Aorta (tissue), 5 donors: ENCODE measurements at regions not wholly inside any gene's neighbourhood (a gene's known extent, or its start where the extent isn't known, plus 50 kb on each side); places are given as distances from the start of the nearest gene placed in this dataset.

Source experiments
- ATAC-seq: fragments of 200-7000 bp; cut with Tn5 transposase; one replicate; pipeline ENCODE4 v1.9.1; 2022; ENCODE audit warnings: moderate library complexity; ENCODE audit not compliant: low FRiP score
- DNase-seq, 2 donors: peaks; one replicate each; pipeline ENCODE4 v3.0.0-alpha.2; 2020
- H3K27ac ChIP-seq, 2 donors: one replicate each; pipeline ENCODE4 v1.5.1; 2013; ENCODE audit warnings: low read length in 2 of 2, mild to moderate bottlenecking in 2 of 2, moderate library complexity in 2 of 2, control low read depth in 1 of 2, inconsistent platforms in 1 of 2, low read depth in 1 of 2
- H3K27me3 ChIP-seq, 2 donors: one replicate each; pipeline ENCODE4 v1.6.1; 2013; ENCODE audit warnings: control low read depth in 1 of 2, low read length in 1 of 2, mild to moderate bottlenecking in 1 of 2, moderate library complexity in 1 of 2; ENCODE audit not compliant: insufficient read depth in 2 of 2, control insufficient read depth in 1 of 2
- H3K36me3 ChIP-seq, 2 donors: one replicate each; pipeline ENCODE4 v1.6.1; 2013; ENCODE audit warnings: control low read depth in 1 of 2, low read length in 1 of 2, mild to moderate bottlenecking in 1 of 2; ENCODE audit not compliant: insufficient read depth in 2 of 2, control insufficient read depth in 1 of 2
- H3K4me1 ChIP-seq, 2 donors: one replicate each; pipeline ENCODE4 v1.6.1; 2013; ENCODE audit warnings: low read length in 2 of 2, control low read depth in 1 of 2, mild to moderate bottlenecking in 1 of 2, moderate library complexity in 1 of 2; ENCODE audit not compliant: insufficient read depth in 2 of 2, control insufficient read depth in 1 of 2
- H3K4me3 ChIP-seq, 2 donors: one replicate each; pipeline ENCODE4 v1.5.1; 2013; ENCODE audit warnings: low read length in 2 of 2, control low read depth in 1 of 2, mild to moderate bottlenecking in 1 of 2
- H3K9me3 ChIP-seq: one replicate; pipeline ENCODE4 v1.6.1; 2013; ENCODE audit warnings: mild to moderate bottlenecking, low read length; ENCODE audit not compliant: control insufficient read depth
- WGBS, 2 donors: extraction: QIAGEN DNeasy Blood & Tissue Kit; methylation state at CpG; one replicate each; pipeline ENCODE4 v1.1.7; 2013; 5-methylcytosine and 5-hydroxymethylcytosine counted together
- intact Hi-C, 2 donors: fragments of 100-400 bp; cut with DNase I; formaldehyde crosslinking; loops; one replicate each; pipeline versions ENCODE4 v1.14.2 to v1.15.0; 2022
- donor health status: healthy with polysubstance abuse.
- donor health status: Bipolar disorder and iron deficiency.
- donor health status: DM: no; HTN: no; CAD: no.
- donor health status: DM: no; HTN: no; CAD: no.
- donor health status: DM: yes; HTN: yes; CAD: no.

- 87 to 89% methylated on average over 4 of the region's 4 CpGs for WGBS, 2 donors
- intact Hi-C loops: no loop called here
- ATAC-seq: no peak
- H3K9me3 ChIP-seq: no peaks in the 10 kb centered on the region
- no peaks in the 10 kb centered on the region for H3K36me3 ChIP-seq
- H3K27ac ChIP-seq: no peak overlapping the region
- H3K4me1 ChIP-seq: peaks cover 0 to 2% of the 10 kb centered on the region in 2 donors
- DNase-seq: no peak
- H3K4me3 ChIP-seq: no peak overlapping the region
- H3K27me3 ChIP-seq: no peaks in the 10 kb centered on the region
Observed at GRCh38 chr2:228678110-228678509, 496.6 kb upstream of the SPHKAP start.

- ATAC-seq: no peak
- H3K4me3 ChIP-seq: no peak overlapping the region
- no peak overlapping the region for H3K27ac ChIP-seq
- intact Hi-C loops: no loop called here
- H3K27me3 ChIP-seq: no peaks in the 10 kb centered on the region
- H3K36me3 ChIP-seq: no peaks in the 10 kb centered on the region
- no peak for DNase-seq
- H3K9me3 ChIP-seq: no peaks in the 10 kb centered on the region
- no peaks in the 10 kb centered on the region for H3K4me1 ChIP-seq
Observed at GRCh38 chr2:228675646-228676045, 494.2 kb upstream of the SPHKAP start.

- intact Hi-C loops: no loop called here
- no peak overlapping the region for H3K27ac ChIP-seq
- ATAC-seq: peak; percentile 76
- no peaks in the 10 kb centered on the region for H3K27me3 ChIP-seq
- no peak overlapping the region for H3K4me3 ChIP-seq
- no peak for DNase-seq
- WGBS, 2 donors: 35 to 36% methylated on average over 2 of the region's 2 CpGs
- no peaks in the 10 kb centered on the region for H3K36me3 ChIP-seq
- H3K4me1 ChIP-seq: no peaks in the 10 kb centered on the region
- H3K9me3 ChIP-seq: no peaks in the 10 kb centered on the region
Observed at GRCh38 chr2:228675091-228675490, 493.6 kb upstream of the SPHKAP start.

GRCh38 chr2:228673876-228674554, 492.5 kb upstream of the SPHKAP start:
- 15 to 20% methylated on average over 3 of the region's 3 CpGs for WGBS, 2 donors
- Histone ChIP-seq H3K4me3 (no peak overlapping the region), H3K27ac (no peak overlapping the region), H3K4me1 (peaks cover 0 to 2% of the 10 kb centered on the region in 2 donors), H3K9me3 (no peaks in the 10 kb centered on the region), H3K36me3 (no peaks in the 10 kb centered on the region), H3K27me3 (no peaks in the 10 kb centered on the region)
- DNase-seq (no peak), ATAC-seq (no peak)
- intact Hi-C loops: no loop called here

GRCh38 chr2:228669690-228670089, 488.2 kb upstream of the SPHKAP start:
- Histone ChIP-seq H3K4me3 (no peak overlapping the region), H3K4me1 (peaks cover 0 to 2% of the 10 kb centered on the region in 2 donors), H3K27ac (no peak overlapping the region), H3K9me3 (no peaks in the 10 kb centered on the region), H3K36me3 (no peaks in the 10 kb centered on the region), H3K27me3 (no peaks in the 10 kb centered on the region)
- DNase-seq (no peak), ATAC-seq (no peak)
- intact Hi-C loops: no loop called here
- 33 to 34% methylated on average over 3 of the region's 3 CpGs for WGBS, 2 donors

GRCh38 chr2:228665232-228665631, 483.7 kb upstream of the SPHKAP start:
- Histone ChIP-seq H3K27ac (no peak overlapping the region), H3K36me3 (no peaks in the 10 kb centered on the region), H3K4me1 (peaks cover 0 to 2% of the 10 kb centered on the region in 2 donors), H3K27me3 (no peaks in the 10 kb centered on the region), H3K9me3 (no peaks in the 10 kb centered on the region), H3K4me3 (no peak overlapping the region)
- no peak for DNase-seq
- ATAC-seq: no peak
- 76 to 93% methylated on average over 1 of the region's 1 CpG for WGBS, 2 donors
- intact Hi-C loops: no loop called here

- no peaks in the 10 kb centered on the region for H3K27me3 ChIP-seq
Observed at GRCh38 chr2:228658998-228659397, 477.5 kb upstream of the SPHKAP start.

GRCh38 chr2:228657807-228658402, 476.4 kb upstream of the SPHKAP start:
- peaks cover 0 to 3% of the 10 kb centered on the region in 2 donors for H3K4me1 ChIP-seq
- no peaks in the 10 kb centered on the region for H3K36me3 ChIP-seq
- WGBS, 2 donors: 61 to 63% methylated on average over 6 of the region's 6 CpGs
- DNase-seq: no peak
- no peak for ATAC-seq
- intact Hi-C loops: loop anchor here in 1 of 2 donors (5.0 to 10.0 kb wide), 2 partner anchors 771 to 843 kb away; partner anchors contain the start of gene CCL20
- H3K4me3 ChIP-seq: no peak overlapping the region
- no peaks in the 10 kb centered on the region for H3K27me3 ChIP-seq
- H3K9me3 ChIP-seq: no peaks in the 10 kb centered on the region
- H3K27ac ChIP-seq: no peak overlapping the region

More at GRCh38 chr2:228658998-228659397, 477.5 kb upstream of the SPHKAP start:
- Histone ChIP-seq H3K4me3 (no peak overlapping the region), H3K36me3 (no peaks in the 10 kb centered on the region), H3K27ac (no peak overlapping the region), H3K4me1 (peaks cover 0 to 3% of the 10 kb centered on the region in 2 donors), H3K9me3 (no peaks in the 10 kb centered on the region)
- 19 to 27% methylated on average over 5 of the region's 5 CpGs for WGBS, 2 donors
- intact Hi-C loops: loop anchor here in 1 of 2 donors (5.0 to 10.0 kb wide), 2 partner anchors 772 to 844 kb away; partner anchors contain the start of gene CCL20
- ATAC-seq: no peak
- DNase-seq: no peak

- Histone ChIP-seq H3K9me3 (no peaks in the 10 kb centered on the region), H3K4me3 (no peak overlapping the region), H3K4me1 (peaks cover 0 to 3% of the 10 kb centered on the region in 2 donors), H3K36me3 (no peaks in the 10 kb centered on the region), H3K27me3 (no peaks in the 10 kb centered on the region), H3K27ac (no peak overlapping the region)
- intact Hi-C loops: loop anchor here in 1 of 2 donors (5.0 to 10.0 kb wide), 2 partner anchors 768 to 841 kb away; partner anchors contain the start of gene CCL20
- ATAC-seq (no peak), DNase-seq (no peak)
- WGBS, 2 donors: 95 to 97% methylated on average over 2 of the region's 2 CpGs
Observed at GRCh38 chr2:228655331-228655730, 473.8 kb upstream of the SPHKAP start.
